Skeletal muscle tissue (tissue), 3 donors: ENCODE measurements at regions not wholly inside any gene's neighbourhood (a gene's known extent, or its start where the extent isn't known, plus 50 kb on each side); places are given as distances from the start of the nearest gene placed in this dataset.
A peak's percentile ranks its signal among the peaks of the same experiment; 100 is the strongest.

ENCODE experiments used
- H3K27ac ChIP-seq: one replicate; pipeline ENCODE4 v1.7.0; 2013; ENCODE audit warnings: mild to moderate bottlenecking, low read depth, low read length, inconsistent platforms
- H3K27me3 ChIP-seq, 3 donors: one replicate each; pipeline ENCODE4 v1.7.0; 2013; ENCODE audit warnings: low read length in 3 of 3; ENCODE audit not compliant: control insufficient read depth in 3 of 3, insufficient read depth in 3 of 3
- H3K36me3 ChIP-seq, 3 donors: one replicate each; pipeline ENCODE4 v1.7.0; 2013; ENCODE audit warnings: low read length in 3 of 3; ENCODE audit not compliant: control insufficient read depth in 3 of 3, insufficient read depth in 3 of 3
- H3K4me1 ChIP-seq, 3 donors: one replicate each; pipeline ENCODE4 v1.7.0; 2013; ENCODE audit warnings: low read length in 3 of 3, mild to moderate bottlenecking in 3 of 3; ENCODE audit not compliant: control insufficient read depth in 3 of 3, insufficient read depth in 3 of 3
- H3K4me3 ChIP-seq, 3 donors: one replicate each; pipeline ENCODE4 v1.7.0; 2013; ENCODE audit warnings: low read length in 3 of 3
- H3K9ac ChIP-seq, 3 donors: one replicate each; pipeline ENCODE4 v1.7.0; 2013; ENCODE audit warnings: low read length in 3 of 3, mild to moderate bottlenecking in 3 of 3, moderate library complexity in 2 of 3, low read depth in 1 of 3
- H3K9me3 ChIP-seq, 3 donors: one replicate each; pipeline ENCODE4 v1.7.0; 2013; ENCODE audit warnings: low read length in 3 of 3; ENCODE audit not compliant: control insufficient read depth in 3 of 3
- donor health status: Osteomylitis.

- H3K9me3 ChIP-seq = no peaks in the 10 kb centered on the region
- H3K4me3 ChIP-seq = peak overlapping the region in 1 of 3 donors; percentile 64
- no peaks in the 10 kb centered on the region for H3K36me3 ChIP-seq
- H3K9ac ChIP-seq = no peak overlapping the region
- H3K27me3 ChIP-seq = peaks cover 42 to 48% (median 45%) of the 10 kb centered on the region in 3 donors
- peaks cover 0 to 8% (median 0%) of the 10 kb centered on the region in 3 donors for H3K4me1 ChIP-seq
- H3K27ac ChIP-seq = no peak overlapping the region
These were observed 143.7 kb upstream of the ETS2 start for GRCh38 chr21:38661889-38662568.

GRCh38 chr21:38663282-38663681 lies 142.4 kb upstream of the ETS2 start:
- H3K4me1 ChIP-seq = peaks cover 0 to 8% (median 0%) of the 10 kb centered on the region in 3 donors
- H3K27me3 ChIP-seq = peaks cover 36 to 39% (median 37%) of the 10 kb centered on the region in 3 donors
- H3K36me3 ChIP-seq = no peaks in the 10 kb centered on the region
- H3K4me3 ChIP-seq = no peak overlapping the region
- no peak overlapping the region for H3K27ac ChIP-seq
- no peaks in the 10 kb centered on the region for H3K9me3 ChIP-seq
- no peak overlapping the region for H3K9ac ChIP-seq

DNA sequence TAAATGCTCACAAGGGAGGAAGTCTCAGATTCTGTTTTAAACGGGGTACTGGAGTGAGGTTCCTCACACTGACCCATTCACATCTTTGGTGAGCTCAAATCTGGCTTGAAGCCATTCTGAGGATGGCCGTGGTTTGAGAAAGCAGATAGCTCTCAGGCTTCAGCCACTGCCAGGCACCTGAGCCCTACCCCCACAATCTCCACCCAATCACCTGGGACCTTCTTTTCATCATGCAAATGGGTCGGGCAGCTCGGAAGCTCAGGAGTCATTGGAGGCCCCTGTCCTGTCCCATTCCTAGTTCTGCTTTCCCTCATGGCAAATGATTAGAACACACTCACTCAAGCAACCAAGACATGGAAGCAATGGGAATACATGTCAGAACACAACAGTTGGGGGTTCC lies 141.4 kb upstream of the ETS2 start:
- no peaks in the 10 kb centered on the region for H3K9me3 ChIP-seq
- no peak overlapping the region for H3K4me3 ChIP-seq
- peaks cover 32 to 34% (median 33%) of the 10 kb centered on the region in 3 donors for H3K27me3 ChIP-seq
- H3K36me3 ChIP-seq = no peaks in the 10 kb centered on the region
- peaks cover 0 to 8% (median 0%) of the 10 kb centered on the region in 3 donors for H3K4me1 ChIP-seq
- H3K27ac ChIP-seq = no peak overlapping the region
- no peak overlapping the region for H3K9ac ChIP-seq

DNA sequence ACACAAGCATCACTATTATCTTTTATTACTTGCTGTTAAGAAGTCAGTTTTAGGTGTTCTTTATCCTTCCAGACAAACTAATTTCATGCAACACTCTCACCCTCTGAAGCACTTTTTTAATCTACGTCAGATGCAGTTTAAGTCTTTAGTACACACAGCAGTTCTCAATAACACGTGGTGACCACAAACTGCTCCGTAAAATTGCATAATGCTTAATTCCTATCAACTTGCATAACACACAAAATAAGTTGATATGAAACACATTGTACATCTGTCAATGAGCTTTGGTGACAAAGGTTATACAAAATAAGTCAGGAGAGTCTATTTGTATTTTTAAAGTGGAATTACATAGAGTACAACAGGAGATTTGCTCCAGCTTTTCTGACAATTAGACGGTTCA lies 140.9 kb upstream of the ETS2 start:
- Histone ChIP-seq H3K4me3 (no peak overlapping the region), H3K27ac (no peak overlapping the region), H3K4me1 (peaks cover 0 to 8% (median 0%) of the 10 kb centered on the region in 3 donors), H3K9ac (no peak overlapping the region), H3K9me3 (no peaks in the 10 kb centered on the region), H3K27me3 (peaks cover 27 to 31% (median 29%) of the 10 kb centered on the region in 3 donors), H3K36me3 (no peaks in the 10 kb centered on the region)

DNA sequence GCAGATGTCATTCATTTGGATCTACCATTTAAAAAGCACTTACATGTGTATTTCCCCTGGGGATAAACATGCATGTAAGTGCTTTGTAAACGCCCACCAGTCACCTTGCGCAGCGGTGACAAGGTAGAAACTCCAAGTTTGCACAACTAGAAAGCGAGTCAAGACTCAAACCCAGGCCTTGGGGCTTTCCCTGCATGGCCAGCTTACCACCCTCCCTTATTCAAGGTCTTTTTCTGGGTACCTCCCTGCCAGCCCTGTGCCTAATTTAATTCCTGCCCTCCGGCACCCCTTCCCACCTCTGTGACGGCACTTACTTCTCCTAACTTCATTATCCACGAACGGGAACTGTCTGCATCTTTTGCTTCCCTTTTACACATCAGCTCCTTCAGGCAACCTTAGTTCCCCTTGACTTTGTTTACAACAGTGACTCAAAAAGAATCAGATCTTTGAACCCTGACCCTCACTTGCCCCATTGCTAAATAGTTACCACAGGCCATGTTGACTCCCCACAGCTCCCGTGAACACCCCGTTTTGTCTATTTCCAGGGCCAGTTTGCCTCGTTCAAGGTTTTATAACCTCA lies 138.3 kb upstream of the ETS2 start:
- H3K4me1 ChIP-seq = no peaks in the 10 kb centered on the region
- peaks cover 8 to 14% (median 14%) of the 10 kb centered on the region in 3 donors for H3K27me3 ChIP-seq
- H3K4me3 ChIP-seq = no peak overlapping the region
- no peak overlapping the region for H3K9ac ChIP-seq
- H3K27ac ChIP-seq = no peak overlapping the region
- no peaks in the 10 kb centered on the region for H3K36me3 ChIP-seq
- H3K9me3 ChIP-seq = no peaks in the 10 kb centered on the region

- H3K27me3 ChIP-seq = peaks cover 8 to 12% (median 9%) of the 10 kb centered on the region in 3 donors
- H3K9me3 ChIP-seq = no peaks in the 10 kb centered on the region
- no peak overlapping the region for H3K9ac ChIP-seq
These were observed 137.7 kb upstream of the ETS2 start for GRCh38 chr21:38668067-38668466.

GRCh38 chr21:38668541-38668940 lies 137.2 kb upstream of the ETS2 start:
- no peak overlapping the region for H3K9ac ChIP-seq
- H3K27ac ChIP-seq = no peak overlapping the region
- no peaks in the 10 kb centered on the region for H3K36me3 ChIP-seq
- no peak overlapping the region for H3K4me3 ChIP-seq
- no peaks in the 10 kb centered on the region for H3K9me3 ChIP-seq
- no peaks in the 10 kb centered on the region for H3K4me1 ChIP-seq
- H3K27me3 ChIP-seq = peaks cover 7 to 12% (median 8%) of the 10 kb centered on the region in 3 donors

More at GRCh38 chr21:38668067-38668466, 137.7 kb upstream of the ETS2 start:
- Histone ChIP-seq H3K4me3 (no peak overlapping the region), H3K27ac (no peak overlapping the region), H3K36me3 (no peaks in the 10 kb centered on the region), H3K4me1 (no peaks in the 10 kb centered on the region)

DNA sequence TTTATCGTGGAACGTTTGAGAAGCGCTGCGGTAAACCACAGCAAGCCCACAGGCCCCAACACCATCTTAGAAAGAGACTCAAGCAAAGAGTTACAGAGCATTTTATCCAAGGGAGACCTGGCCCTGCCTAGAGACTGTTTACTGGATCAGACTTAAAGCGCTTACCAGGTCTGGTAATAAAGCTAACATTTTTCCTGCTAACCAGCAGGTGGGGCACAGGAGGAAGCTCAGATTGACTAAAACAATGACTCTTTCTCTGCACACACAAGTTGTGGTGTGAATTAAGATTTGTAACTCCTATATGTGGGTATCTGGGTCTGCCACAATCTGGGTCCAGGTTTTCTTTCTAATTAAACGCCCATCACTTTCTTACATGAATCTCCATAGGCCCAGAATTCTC lies 136.5 kb upstream of the ETS2 start:
- no peak overlapping the region for H3K27ac ChIP-seq
- no peaks in the 10 kb centered on the region for H3K4me1 ChIP-seq
- no peaks in the 10 kb centered on the region for H3K9me3 ChIP-seq
- no peak overlapping the region for H3K4me3 ChIP-seq
- H3K27me3 ChIP-seq = peaks cover 5 to 9% (median 7%) of the 10 kb centered on the region in 3 donors
- H3K9ac ChIP-seq = no peak overlapping the region
- H3K36me3 ChIP-seq = no peaks in the 10 kb centered on the region

DNA sequence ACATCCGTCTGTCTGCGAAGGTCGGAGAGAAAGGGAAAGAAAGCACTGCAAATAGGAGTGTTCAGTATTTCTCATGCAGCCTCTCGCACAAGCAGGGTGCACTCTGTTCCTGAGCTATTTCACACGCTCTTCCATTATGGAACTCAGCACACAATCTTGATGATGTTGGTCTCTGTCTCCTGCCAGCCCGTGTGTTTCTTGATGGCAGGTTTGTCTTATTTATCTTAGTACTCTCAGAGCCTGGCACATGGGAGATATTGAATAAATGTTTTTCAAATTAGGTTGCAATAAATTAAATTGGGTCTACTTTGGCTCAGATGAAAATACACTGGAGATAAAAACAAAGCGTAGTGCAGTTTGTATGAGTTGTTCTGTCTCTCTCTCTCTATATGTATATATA lies 134.9 kb upstream of the ETS2 start:
- no peaks in the 10 kb centered on the region for H3K4me1 ChIP-seq
- H3K9me3 ChIP-seq = no peaks in the 10 kb centered on the region
- H3K27ac ChIP-seq = no peak overlapping the region
- H3K4me3 ChIP-seq = no peak overlapping the region
- peaks cover 1 to 7% (median 6%) of the 10 kb centered on the region in 3 donors for H3K27me3 ChIP-seq
- H3K9ac ChIP-seq = no peak overlapping the region
- H3K36me3 ChIP-seq = no peaks in the 10 kb centered on the region

- Histone ChIP-seq H3K4me3 (no peak overlapping the region), H3K9me3 (no peaks in the 10 kb centered on the region), H3K4me1 (no peaks in the 10 kb centered on the region), H3K27me3 (peaks cover 8 to 12% (median 11%) of the 10 kb centered on the region in 3 donors), H3K36me3 (no peaks in the 10 kb centered on the region), H3K27ac (no peak overlapping the region), H3K9ac (no peak overlapping the region)
These were observed 134.0 kb upstream of the ETS2 start for GRCh38 chr21:38671773-38672172.
